Astrocyte (in vitro differentiated cells and primary cell): ENCODE measurements at regions not wholly inside any gene's neighbourhood (a gene's known extent, or its start where the extent isn't known, plus 50 kb on each side); places are given as distances from the start of the nearest gene placed in this dataset.

Source experiments
- DNase-seq: peaks from one replicate; pipeline ENCODE4 v3.0.0-alpha.2; 2010; ENCODE audit warnings: low read depth
- FAIRE-seq: peaks from 2 replicates; lab custom pipeline; 2011; peaks lifted over from hg19 to GRCh38; lab: Jason Lieb, UNC
- H2AFZ ChIP-seq: 2 replicates; pipeline ENCODE4 v1.6.0; 2012; ENCODE audit warnings: low read depth, low read length, inconsistent platforms
- H3K27ac ChIP-seq: 2 replicates; pipeline ENCODE4 v1.5.1; 2011; ENCODE audit warnings: low read depth, low read length, inconsistent platforms
- H3K27me3 ChIP-seq: 2 replicates; pipeline ENCODE4 v1.6.0; 2011; ENCODE audit warnings: low read length, inconsistent platforms; ENCODE audit not compliant: insufficient read depth
- H3K36me3 ChIP-seq: 2 replicates; pipeline ENCODE4 v1.5.1; 2011; ENCODE audit warnings: low read length, inconsistent platforms; ENCODE audit not compliant: insufficient read depth
- H3K4me1 ChIP-seq: 2 replicates; pipeline ENCODE4 v1.5.1; 2011; ENCODE audit warnings: low read length, inconsistent platforms; ENCODE audit not compliant: insufficient read depth
- H3K4me2 ChIP-seq: 2 replicates; pipeline ENCODE4 v1.6.0; 2012; ENCODE audit warnings: low read length, inconsistent platforms
- H3K4me3 ChIP-seq: 2 replicates; pipeline ENCODE4 v1.5.1; 2011; ENCODE audit warnings: low read depth, mild to moderate bottlenecking, low read length, inconsistent platforms; ENCODE audit not compliant: insufficient read depth
- H3K79me2 ChIP-seq: 2 replicates; pipeline ENCODE4 v1.6.0; 2012; ENCODE audit warnings: mild to moderate bottlenecking, low read length, inconsistent platforms; ENCODE audit not compliant: insufficient read depth
- H3K9ac ChIP-seq: 2 replicates; pipeline ENCODE4 v1.6.0; 2012; ENCODE audit warnings: mild to moderate bottlenecking, low read length, inconsistent platforms
- H3K9me3 ChIP-seq: 2 replicates; pipeline ENCODE4 v1.5.1; 2012; ENCODE audit warnings: low read depth, mild to moderate bottlenecking, low read length, inconsistent platforms; ENCODE audit not compliant: insufficient read depth
- H4K20me1 ChIP-seq: 2 replicates; pipeline ENCODE4 v1.6.0; 2012; ENCODE audit warnings: low read length, inconsistent platforms; ENCODE audit not compliant: insufficient read depth
- H3K27ac Mint-ChIP-seq: one replicate; pipeline ENCODE4 v1.8.0; 2021; ENCODE audit warnings: mild to moderate bottlenecking, mixed read lengths; ENCODE audit not compliant: unreplicated experiment
- H3K27me3 Mint-ChIP-seq: one replicate; pipeline ENCODE4 v1.8.0; 2021; ENCODE audit warnings: low read depth, mixed read lengths; ENCODE audit not compliant: unreplicated experiment
- H3K36me3 Mint-ChIP-seq: one replicate; pipeline ENCODE4 v1.8.0; 2021; ENCODE audit warnings: low read depth, mixed read lengths; ENCODE audit not compliant: unreplicated experiment
- H3K4me1 Mint-ChIP-seq: one replicate; pipeline ENCODE4 v1.8.0; 2021; ENCODE audit warnings: low read depth, mixed read lengths; ENCODE audit not compliant: unreplicated experiment
- H3K4me3 Mint-ChIP-seq: one replicate; pipeline ENCODE4 v1.8.0; 2021; ENCODE audit warnings: mild to moderate bottlenecking, moderate library complexity, mixed read lengths; ENCODE audit not compliant: unreplicated experiment
- H3K9me3 Mint-ChIP-seq: one replicate; pipeline ENCODE4 v1.8.0; 2021; ENCODE audit warnings: mild to moderate bottlenecking, mixed read lengths; ENCODE audit not compliant: unreplicated experiment
- CTCF ChIP-seq: IDR thresholded peaks from 2 replicates; pipeline ENCODE4 v1.5.1; 2011; ENCODE audit warnings: low read depth, mild to moderate bottlenecking, inconsistent platforms, low read length, moderate library complexity; ENCODE audit not compliant: insufficient read depth
- EZH2 ChIP-seq: IDR thresholded peaks from 2 replicates; pipeline ENCODE4 v1.6.1; 2012; ENCODE audit warnings: mild to moderate bottlenecking, low read length, inconsistent platforms; ENCODE audit not compliant: insufficient read depth

- peaks cover 1% of the 10 kb centered on the region for H3K9me3 Mint-ChIP-seq
- H3K27me3 ChIP-seq = peaks cover 23% of the 10 kb centered on the region
- peak; percentile 5 for FAIRE-seq
- peak overlapping the region; percentile 0 for H3K27ac Mint-ChIP-seq
- H3K27me3 Mint-ChIP-seq = peaks cover 83% of the 10 kb centered on the region
- H3K36me3 Mint-ChIP-seq = no peaks in the 10 kb centered on the region
- H3K27ac ChIP-seq = no peak overlapping the region
- H3K36me3 ChIP-seq = no peaks in the 10 kb centered on the region
- peak; percentile 32 for DNase-seq
- no peaks in the 10 kb centered on the region for H3K4me1 ChIP-seq
- H3K4me3 Mint-ChIP-seq = peak overlapping the region; percentile 11
- H3K9ac ChIP-seq = no peak overlapping the region
- no peaks in the 10 kb centered on the region for H3K79me2 ChIP-seq
- H3K4me3 ChIP-seq = no peak overlapping the region
- TF ChIP-seq EZH2 = no peak
- peak; percentile 67 for TF ChIP-seq CTCF
- H4K20me1 ChIP-seq = no peaks in the 10 kb centered on the region
- H3K4me2 ChIP-seq = peak overlapping the region; percentile 14
- H2AFZ ChIP-seq = no peak overlapping the region
- no peaks in the 10 kb centered on the region for H3K9me3 ChIP-seq
- H3K4me1 Mint-ChIP-seq = no peaks in the 10 kb centered on the region
Measured at GRCh38 chr20:56974499-56975250, 291.8 kb downstream of the BMP7 start.

- Mint-ChIP-seq H3K4me1 (no peaks in the 10 kb centered on the region), H3K9me3 (peaks cover 1% of the 10 kb centered on the region), H3K36me3 (no peaks in the 10 kb centered on the region), H3K27me3 (peaks cover 86% of the 10 kb centered on the region), H3K4me3 (no peak overlapping the region), H3K27ac (no peak overlapping the region)
- FAIRE-seq = no peak
- Histone ChIP-seq H3K4me1 (no peaks in the 10 kb centered on the region), H3K27ac (no peak overlapping the region), H2AFZ (no peak overlapping the region), H3K9ac (no peak overlapping the region), H3K36me3 (no peaks in the 10 kb centered on the region), H3K27me3 (peaks cover 26% of the 10 kb centered on the region), H3K4me2 (no peak overlapping the region), H3K9me3 (no peaks in the 10 kb centered on the region), H4K20me1 (no peaks in the 10 kb centered on the region), H3K4me3 (no peak overlapping the region), H3K79me2 (no peaks in the 10 kb centered on the region)
- TF ChIP-seq EZH2 = no peak
- no peak for DNase-seq
Measured at GRCh38 chr20:56975838-56976237, 290.6 kb downstream of the BMP7 start.

GRCh38 chr20:56976336-56976735 lies 290.1 kb downstream of the BMP7 start:
- Histone ChIP-seq H3K4me3 (no peak overlapping the region), H3K27me3 (peaks cover 29% of the 10 kb centered on the region), H3K4me1 (no peaks in the 10 kb centered on the region), H3K9ac (no peak overlapping the region), H3K4me2 (no peak overlapping the region), H3K9me3 (no peaks in the 10 kb centered on the region), H4K20me1 (no peaks in the 10 kb centered on the region), H3K79me2 (no peaks in the 10 kb centered on the region), H2AFZ (no peak overlapping the region), H3K36me3 (no peaks in the 10 kb centered on the region), H3K27ac (no peak overlapping the region)
- DNase-seq (no peak), FAIRE-seq (no peak)
- H3K9me3 Mint-ChIP-seq = peaks cover 1% of the 10 kb centered on the region
- no peak overlapping the region for H3K4me3 Mint-ChIP-seq
- TF ChIP-seq CTCF (no peak), EZH2 (no peak)
- no peaks in the 10 kb centered on the region for H3K4me1 Mint-ChIP-seq
- H3K27me3 Mint-ChIP-seq = peaks cover 83% of the 10 kb centered on the region
- H3K36me3 Mint-ChIP-seq = no peaks in the 10 kb centered on the region
- H3K27ac Mint-ChIP-seq = no peak overlapping the region
